AG09309 (cell line): ENCODE measurements at regions not wholly inside any gene's neighbourhood (a gene's known extent, or its start where the extent isn't known, plus 50 kb on each side); places are given as distances from the start of the nearest gene placed in this dataset.

Experiments used
- DNase-seq: peaks from one replicate; pipeline ENCODE4 v3.0.0-alpha.2; 2010; ENCODE audit warnings: low read depth
- H3K4me3 ChIP-seq: 2 replicates; pipeline ENCODE4 v1.5.1; 2011; ENCODE audit warnings: mild to moderate bottlenecking, low read depth, low read length, moderate library complexity; ENCODE audit not compliant: control insufficient read depth
- TF ChIP-seq, protein P1 (sequence below): IDR thresholded peaks from 2 replicates; pipeline ENCODE4 v1.5.1; 2011; ENCODE audit warnings: mild to moderate bottlenecking, low read depth, low read length, inconsistent platforms; ENCODE audit not compliant: insufficient read depth, control insufficient read depth; ENCODE audit errors: missing control alignments

GRCh38 chr4:24117975-24118374 is 228.1 kb upstream of the PPARGC1A start:
- no peak overlapping the region for H3K4me3 ChIP-seq
- TF ChIP-seq, protein P1, sequence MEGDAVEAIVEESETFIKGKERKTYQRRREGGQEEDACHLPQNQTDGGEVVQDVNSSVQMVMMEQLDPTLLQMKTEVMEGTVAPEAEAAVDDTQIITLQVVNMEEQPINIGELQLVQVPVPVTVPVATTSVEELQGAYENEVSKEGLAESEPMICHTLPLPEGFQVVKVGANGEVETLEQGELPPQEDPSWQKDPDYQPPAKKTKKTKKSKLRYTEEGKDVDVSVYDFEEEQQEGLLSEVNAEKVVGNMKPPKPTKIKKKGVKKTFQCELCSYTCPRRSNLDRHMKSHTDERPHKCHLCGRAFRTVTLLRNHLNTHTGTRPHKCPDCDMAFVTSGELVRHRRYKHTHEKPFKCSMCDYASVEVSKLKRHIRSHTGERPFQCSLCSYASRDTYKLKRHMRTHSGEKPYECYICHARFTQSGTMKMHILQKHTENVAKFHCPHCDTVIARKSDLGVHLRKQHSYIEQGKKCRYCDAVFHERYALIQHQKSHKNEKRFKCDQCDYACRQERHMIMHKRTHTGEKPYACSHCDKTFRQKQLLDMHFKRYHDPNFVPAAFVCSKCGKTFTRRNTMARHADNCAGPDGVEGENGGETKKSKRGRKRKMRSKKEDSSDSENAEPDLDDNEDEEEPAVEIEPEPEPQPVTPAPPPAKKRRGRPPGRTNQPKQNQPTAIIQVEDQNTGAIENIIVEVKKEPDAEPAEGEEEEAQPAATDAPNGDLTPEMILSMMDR, result no peak
- DNase-seq, result no peak

DNA sequence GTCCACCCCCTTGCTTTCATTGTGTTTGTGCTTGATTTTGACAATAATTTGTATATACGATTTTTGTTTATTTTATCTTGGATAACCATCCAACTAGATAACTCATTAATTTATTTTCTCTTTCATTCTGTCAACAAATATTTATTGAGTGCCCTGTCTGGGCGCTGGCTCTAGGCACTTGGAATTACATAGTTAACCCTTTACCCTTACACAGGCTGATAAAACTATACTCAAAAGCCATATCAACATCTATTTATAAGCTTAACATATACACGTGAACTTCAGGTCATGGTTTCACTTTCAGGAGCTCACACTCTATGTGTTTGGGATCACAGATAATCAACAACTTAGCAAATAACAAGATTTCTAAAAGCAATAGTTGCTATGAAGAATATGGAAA is 226.3 kb upstream of the PPARGC1A start:
- no peak for DNase-seq
- no peak overlapping the region for H3K4me3 ChIP-seq
- TF ChIP-seq, protein P1, result no peak

GRCh38 chr4:24114919-24115500 is 225.2 kb upstream of the PPARGC1A start:
- DNase-seq, result no peak
- TF ChIP-seq, protein P1, result no peak
- no peak overlapping the region for H3K4me3 ChIP-seq

DNA sequence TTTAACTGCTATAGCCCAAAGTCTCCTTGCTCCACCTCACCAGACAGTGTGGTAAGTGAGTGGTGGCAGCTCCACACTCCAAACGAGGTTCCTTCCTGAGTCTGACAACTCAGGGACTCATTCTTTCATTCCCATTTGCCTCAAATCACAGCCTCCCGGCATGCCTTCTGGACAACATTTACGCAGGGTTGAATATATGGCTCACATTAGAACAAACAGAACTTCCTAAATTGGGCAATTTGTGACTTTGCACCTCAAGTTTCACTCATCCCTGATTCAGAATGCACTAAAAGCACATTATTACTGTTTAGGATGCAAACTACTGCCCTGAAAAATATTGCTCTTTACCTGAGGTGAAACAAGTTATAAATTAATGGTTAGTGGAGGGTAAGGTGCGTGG is 224.6 kb upstream of the PPARGC1A start:
- no peak overlapping the region for H3K4me3 ChIP-seq

GRCh38 chr4:24112466-24112865 is 222.6 kb upstream of the PPARGC1A start:
- TF ChIP-seq, protein P1, result no peak
- no peak for DNase-seq
- no peak overlapping the region for H3K4me3 ChIP-seq

More for the DNA sequence above, 224.6 kb upstream of the PPARGC1A start:
- no peak for DNase-seq
- TF ChIP-seq, protein P1, result no peak

DNA sequence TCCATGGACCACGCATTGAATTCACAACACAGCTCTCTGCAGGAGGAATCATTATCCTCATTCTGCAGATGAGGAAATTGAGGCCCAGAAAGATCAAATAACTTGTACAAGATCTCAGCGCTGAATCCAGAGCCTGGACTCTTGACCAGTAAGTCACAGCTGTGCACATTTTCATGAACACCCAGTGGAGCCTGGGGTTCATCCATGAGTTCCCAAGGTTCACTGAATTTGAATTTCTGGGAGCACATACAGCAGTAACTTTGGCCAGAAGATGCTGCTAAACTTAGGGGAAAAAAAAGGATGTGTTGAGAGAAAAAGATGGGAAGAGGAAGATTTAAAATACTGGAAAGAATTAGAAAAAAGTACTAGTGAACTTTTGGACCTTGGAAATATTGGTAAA is 218.7 kb upstream of the PPARGC1A start:
- TF ChIP-seq, protein P1, result no peak
- no peak for DNase-seq
- no peak overlapping the region for H3K4me3 ChIP-seq

DNA sequence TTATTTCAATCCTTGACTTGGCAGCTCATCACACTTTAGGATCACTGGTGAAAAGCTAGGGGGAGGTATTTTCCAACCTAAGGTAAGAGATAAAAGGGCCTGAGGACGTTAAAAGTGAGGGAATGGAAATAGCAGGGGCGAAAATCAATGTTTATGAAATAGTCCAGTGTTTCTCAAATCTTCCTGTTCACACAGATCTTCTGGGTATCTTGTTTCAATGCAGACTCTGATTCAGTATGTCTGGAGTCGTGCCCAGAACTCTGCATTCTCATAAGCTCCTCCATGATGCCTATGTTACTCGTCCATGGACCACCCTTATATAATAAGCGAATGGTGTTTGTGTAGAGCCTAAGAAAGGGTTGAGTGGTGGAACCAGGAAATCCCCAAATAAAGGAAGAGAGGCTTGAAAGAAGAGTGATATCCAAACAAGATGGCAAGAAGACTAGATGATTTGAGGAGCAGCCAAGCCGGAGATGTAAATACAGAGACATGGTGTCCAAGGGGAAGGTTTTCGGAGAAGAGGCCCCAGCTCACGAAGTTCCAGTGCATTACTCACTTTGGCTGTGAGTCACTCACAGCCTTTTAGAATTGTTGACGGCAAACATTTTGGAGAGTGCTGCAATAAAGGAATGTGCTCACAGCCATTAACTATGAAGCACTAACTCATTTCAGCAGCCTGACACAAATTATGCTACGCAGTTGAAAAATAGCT is 215.6 kb upstream of the PPARGC1A start:
- DNase-seq, result peak; percentile 80
- peak overlapping the region; percentile 7; the same call in 1 of the 2 replicates for H3K4me3 ChIP-seq
- TF ChIP-seq, protein P1, result no peak
